Pancreas (tissue), 10 donors: ENCODE measurements at regions not wholly inside any gene's neighbourhood (a gene's known extent, or its start where the extent isn't known, plus 50 kb on each side); places are given as distances from the start of the nearest gene placed in this dataset.

Source experiments
- ATAC-seq, 4 donors: fragments of 200-7000 bp; cut with Tn5 transposase; one replicate each; pipeline versions ENCODE4 v1.8.0 to v1.9.1; 2020; ENCODE audit warnings: mild to moderate bottlenecking in 4 of 4, moderate library complexity in 4 of 4
- DNase-seq, 6 donors: peaks; one replicate each; pipeline ENCODE4 v3.0.0-alpha.2; 2020
- FAIRE-seq: peaks from 2 replicates; lab custom pipeline; 2012; peaks lifted over from hg19 to GRCh38; lab: Jason Lieb, UNC
- H3K27ac ChIP-seq, 4 donors: fragments of 200-600 bp; sonication (generic); 1 replicate in 3 of 4; 2 replicates in 1 of 4; pipeline versions ENCODE4 v1.5.0 to v1.8.0; 2020
- H3K27me3 ChIP-seq, 4 donors: fragments of 200-600 bp; one replicate each; pipeline ENCODE4 v1.8.0; 2021
- H3K36me3 ChIP-seq, 3 donors: fragments of 200-600 bp; sonication (generic) in 1 of 3; one replicate each; pipeline versions ENCODE4 v1.5.0 to v1.8.0; 2020 to 2021
- H3K4me1 ChIP-seq, 3 donors: fragments of 200-600 bp; one replicate each; pipeline ENCODE4 v1.8.0; 2021
- H3K4me3 ChIP-seq, 4 donors: fragments of 200-600 bp; sonication (generic) in 2 of 4; one replicate each; pipeline versions ENCODE4 v1.5.0 to v1.8.0; 2020 to 2021
- H3K9me3 ChIP-seq, 4 donors: fragments of 200-600 bp; one replicate each; pipeline ENCODE4 v1.8.0; 2021
- WGBS, 2 donors: extraction: QIAGEN DNeasy Blood & Tissue Kit; methylation state at CpG; one replicate each; pipeline ENCODE4 v1.1.7; 2013; 5-methylcytosine and 5-hydroxymethylcytosine counted together
- intact Hi-C, 3 donors: fragments of 100-400 bp; cut with DNase I; formaldehyde crosslinking; loops; one replicate each; pipeline versions ENCODE4 v1.11.1 to v1.14.2; 2022
- TF ChIP-seq, protein P1 (sequence below), 4 donors: fragments of 200-600 bp; sonication (generic) in 3 of 4; IDR thresholded peaks; one replicate each; pipeline versions ENCODE4 v1.5.0 to v1.8.0; 2021; ENCODE audit warnings: antibody characterized with exemption in 4 of 4
- donor health status: healthy with polysubstance abuse.
- donor health status: DM: no; HTN: no; CAD: no; lungs with moderate emphysema.
- donor health status: DM: no; HTN: no; CAD: no.
- donor health status: control.
- donor health status: control.
- donor health status: Bipolar disorder and iron deficiency.
- donor health status: DM: yes; HTN: yes; CAD: no.
- donor health status: DM: no; HTN: no; CAD: no.
- donor health status: DM: no; HTN: no; CAD: no.
- donor health status: DM: yes; HTN: yes; CAD: no.

GRCh38 chr10:6746782-6747181 is 166.7 kb upstream of the PRKCQ start:
- FAIRE-seq, result no peak
- intact Hi-C loops, result no loop called here
- Histone ChIP-seq H3K9me3 (no peaks in the 10 kb centered on the region), H3K27ac (no peak overlapping the region), H3K27me3 (no peaks in the 10 kb centered on the region), H3K36me3 (no peaks in the 10 kb centered on the region), H3K4me3 (no peak overlapping the region), H3K4me1 (no peaks in the 10 kb centered on the region)
- ATAC-seq, result no peak
- WGBS, 2 donors, result 53 to 64% methylated on average over 5 of the region's 5 CpGs
- no peak for DNase-seq
- TF ChIP-seq, protein P1, sequence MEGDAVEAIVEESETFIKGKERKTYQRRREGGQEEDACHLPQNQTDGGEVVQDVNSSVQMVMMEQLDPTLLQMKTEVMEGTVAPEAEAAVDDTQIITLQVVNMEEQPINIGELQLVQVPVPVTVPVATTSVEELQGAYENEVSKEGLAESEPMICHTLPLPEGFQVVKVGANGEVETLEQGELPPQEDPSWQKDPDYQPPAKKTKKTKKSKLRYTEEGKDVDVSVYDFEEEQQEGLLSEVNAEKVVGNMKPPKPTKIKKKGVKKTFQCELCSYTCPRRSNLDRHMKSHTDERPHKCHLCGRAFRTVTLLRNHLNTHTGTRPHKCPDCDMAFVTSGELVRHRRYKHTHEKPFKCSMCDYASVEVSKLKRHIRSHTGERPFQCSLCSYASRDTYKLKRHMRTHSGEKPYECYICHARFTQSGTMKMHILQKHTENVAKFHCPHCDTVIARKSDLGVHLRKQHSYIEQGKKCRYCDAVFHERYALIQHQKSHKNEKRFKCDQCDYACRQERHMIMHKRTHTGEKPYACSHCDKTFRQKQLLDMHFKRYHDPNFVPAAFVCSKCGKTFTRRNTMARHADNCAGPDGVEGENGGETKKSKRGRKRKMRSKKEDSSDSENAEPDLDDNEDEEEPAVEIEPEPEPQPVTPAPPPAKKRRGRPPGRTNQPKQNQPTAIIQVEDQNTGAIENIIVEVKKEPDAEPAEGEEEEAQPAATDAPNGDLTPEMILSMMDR (IDR thresholded peaks at IDR 0.05), result no peak

GRCh38 chr10:6743291-6743849 is 163.3 kb upstream of the PRKCQ start:
- Histone ChIP-seq H3K4me1 (no peaks in the 10 kb centered on the region), H3K27ac (no peak overlapping the region), H3K36me3 (no peaks in the 10 kb centered on the region), H3K9me3 (no peaks in the 10 kb centered on the region), H3K4me3 (no peak overlapping the region), H3K27me3 (no peaks in the 10 kb centered on the region)
- no peak for FAIRE-seq
- no peak for ATAC-seq
- TF ChIP-seq, protein P1 (IDR thresholded peaks at IDR 0.05), result no peak
- DNase-seq, result no peak
- intact Hi-C loops, result no loop called here
- 56 to 68% methylated on average over 4 of the region's 4 CpGs for WGBS, 2 donors

- 36 to 41% methylated on average over 3 of the region's 3 CpGs for WGBS, 2 donors
- no peak for FAIRE-seq
Observed at GRCh38 chr10:6741541-6741941, 161.5 kb upstream of the PRKCQ start.

GRCh38 chr10:6739530-6740174 is 159.6 kb upstream of the PRKCQ start:
- TF ChIP-seq, protein P1 (IDR thresholded peaks at IDR 0.05), result no peak
- H3K27ac ChIP-seq, result no peak overlapping the region
- WGBS, 2 donors, result 74 to 79% methylated on average over 12 of the region's 12 CpGs
- FAIRE-seq (no peak), DNase-seq (no peak), ATAC-seq (no peak)
- H3K4me3 ChIP-seq, result no peak overlapping the region
- H3K9me3 ChIP-seq, result no peaks in the 10 kb centered on the region
- H3K27me3 ChIP-seq, result peaks cover 0 to 1% (median 0%) of the 10 kb centered on the region in 4 donors
- intact Hi-C loops, result no loop called here
- no peaks in the 10 kb centered on the region for H3K36me3 ChIP-seq
- H3K4me1 ChIP-seq, result no peaks in the 10 kb centered on the region

More at GRCh38 chr10:6741541-6741941, 161.5 kb upstream of the PRKCQ start:
- no peaks in the 10 kb centered on the region for H3K36me3 ChIP-seq
- H3K4me3 ChIP-seq, result no peak overlapping the region
- ATAC-seq (no peak), DNase-seq (no peak)
- no peaks in the 10 kb centered on the region for H3K4me1 ChIP-seq
- H3K27ac ChIP-seq, result no peak overlapping the region
- no peaks in the 10 kb centered on the region for H3K27me3 ChIP-seq
- H3K9me3 ChIP-seq, result no peaks in the 10 kb centered on the region
- intact Hi-C loops, result no loop called here
- TF ChIP-seq, protein P1 (IDR thresholded peaks at IDR 0.05), result no peak
